Sigmoid colon (tissue), 4 donors: ENCODE measurements at regions not wholly inside any gene's neighbourhood (a gene's known extent, or its start where the extent isn't known, plus 50 kb on each side); places are given as distances from the start of the nearest gene placed in this dataset.

Experiments used
- EP300 ChIP-seq, 4 donors: sonication (generic); formaldehyde crosslinking; IDR thresholded peaks; one replicate each; pipeline ENCODE4 v1.6.1; 2017; ENCODE audit warnings: antibody characterized with exemption in 4 of 4
- POLR2A ChIP-seq, 2 donors: fragments of 450-650 bp; IDR thresholded peaks; one replicate each; pipeline ENCODE4 v1.6.1; 2016; ENCODE audit warnings: antibody characterized with exemption in 2 of 2, mild to moderate bottlenecking in 2 of 2, moderate library complexity in 2 of 2
- POLR2AphosphoS5 ChIP-seq, 4 donors: sonication (generic); formaldehyde crosslinking; IDR thresholded peaks; one replicate each; pipeline ENCODE4 v1.6.1; 2017; ENCODE audit warnings: antibody characterized with exemption in 4 of 4
- TF ChIP-seq, protein P1 (sequence below), 4 experiments: fragments of 450-650 bp in 3 of 4; fragments of 200-600 bp in 1 of 4; IDR thresholded peaks; one replicate each; pipeline ENCODE4 v1.5.1; 2016 to 2019; ENCODE audit warnings: antibody characterized with exemption in 4 of 4, mild to moderate bottlenecking in 3 of 4, moderate library complexity in 2 of 4

DNA sequence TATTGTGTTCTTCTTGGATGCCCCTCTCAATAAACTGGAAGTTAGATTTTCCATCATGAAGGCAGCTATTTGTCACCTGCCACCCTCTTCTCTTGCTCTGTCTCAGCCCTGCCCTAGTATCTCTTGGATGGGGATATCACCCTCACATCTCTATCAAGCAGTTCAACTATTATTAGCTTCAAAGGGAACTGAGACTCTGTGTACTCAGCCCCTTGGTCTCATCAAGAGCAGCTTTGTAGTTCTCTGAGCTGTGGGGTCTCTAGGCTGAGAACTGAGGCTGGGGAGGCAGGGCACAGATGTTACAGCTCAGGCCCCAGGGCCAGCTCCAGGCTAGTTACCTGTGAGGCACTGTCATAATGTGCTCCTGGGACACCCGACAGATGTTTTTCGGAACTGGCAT, 130.3 kb downstream of the DAD1 start:
- TF ChIP-seq, protein P1, sequence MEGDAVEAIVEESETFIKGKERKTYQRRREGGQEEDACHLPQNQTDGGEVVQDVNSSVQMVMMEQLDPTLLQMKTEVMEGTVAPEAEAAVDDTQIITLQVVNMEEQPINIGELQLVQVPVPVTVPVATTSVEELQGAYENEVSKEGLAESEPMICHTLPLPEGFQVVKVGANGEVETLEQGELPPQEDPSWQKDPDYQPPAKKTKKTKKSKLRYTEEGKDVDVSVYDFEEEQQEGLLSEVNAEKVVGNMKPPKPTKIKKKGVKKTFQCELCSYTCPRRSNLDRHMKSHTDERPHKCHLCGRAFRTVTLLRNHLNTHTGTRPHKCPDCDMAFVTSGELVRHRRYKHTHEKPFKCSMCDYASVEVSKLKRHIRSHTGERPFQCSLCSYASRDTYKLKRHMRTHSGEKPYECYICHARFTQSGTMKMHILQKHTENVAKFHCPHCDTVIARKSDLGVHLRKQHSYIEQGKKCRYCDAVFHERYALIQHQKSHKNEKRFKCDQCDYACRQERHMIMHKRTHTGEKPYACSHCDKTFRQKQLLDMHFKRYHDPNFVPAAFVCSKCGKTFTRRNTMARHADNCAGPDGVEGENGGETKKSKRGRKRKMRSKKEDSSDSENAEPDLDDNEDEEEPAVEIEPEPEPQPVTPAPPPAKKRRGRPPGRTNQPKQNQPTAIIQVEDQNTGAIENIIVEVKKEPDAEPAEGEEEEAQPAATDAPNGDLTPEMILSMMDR (IDR thresholded peaks at IDR 0.05): no peak
- TF ChIP-seq POLR2A (IDR thresholded peaks at IDR 0.05) (no peak), POLR2AphosphoS5 (IDR thresholded peaks at IDR 0.05) (no peak), EP300 (IDR thresholded peaks at IDR 0.05) (no peak)
